ENCODE measurements at regions not wholly inside any gene's neighbourhood (a gene's known extent, or its start where the extent isn't known, plus 50 kb on each side); places are given as distances from the start of the nearest gene placed in this dataset.

DNA sequence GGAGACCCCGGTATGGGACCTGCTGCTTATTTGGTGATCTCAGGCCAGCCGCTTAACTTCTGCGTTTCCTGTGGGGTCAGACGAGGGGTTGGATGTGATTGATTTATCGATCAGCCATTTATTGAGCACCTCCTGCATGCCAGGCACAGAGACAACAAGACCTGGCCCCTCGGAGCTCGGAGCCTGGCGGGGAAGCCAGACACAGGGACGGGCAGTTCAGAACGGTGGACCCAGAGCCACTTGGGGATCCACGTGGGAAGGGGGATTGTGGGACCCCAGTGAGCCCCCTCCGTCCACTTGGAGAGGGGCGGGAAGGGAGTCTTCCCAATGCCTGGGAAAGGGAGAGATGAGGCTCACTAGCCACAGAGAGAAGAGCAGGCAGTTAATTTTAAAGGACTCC lies 84.7 kb upstream of the CIBAR2 start:
- intact Hi-C loops (cut with DNase I), result no loop called here
- H3K27me3 ChIP-seq (ENCODE audit: low read depth), result no peaks in the 10 kb centered on the region
- no peak for DNase-seq
- no peak for TF ChIP-seq CTCF (IDR thresholded peaks at IDR 0.05)
- no peaks in the 10 kb centered on the region for H3K9me3 ChIP-seq
- no peak for ATAC-seq
- H3K27ac ChIP-seq, result no peak overlapping the region
- H3K4me3 ChIP-seq, result no peak overlapping the region
- no peaks in the 10 kb centered on the region for H3K36me3 ChIP-seq
- H3K4me1 ChIP-seq, result peaks cover 21% of the 10 kb centered on the region

GRCh38 chr16:85197611-85198566 lies 85.6 kb upstream of the CIBAR2 start:
- no peak for DNase-seq
- H3K4me1 ChIP-seq, result peaks cover 21% of the 10 kb centered on the region
- no peaks in the 10 kb centered on the region for H3K36me3 ChIP-seq
- ATAC-seq, result no peak
- H3K4me3 ChIP-seq, result no peak overlapping the region
- H3K27ac ChIP-seq, result no peak overlapping the region
- TF ChIP-seq CTCF (IDR thresholded peaks at IDR 0.05), result no peak
- no peaks in the 10 kb centered on the region for H3K27me3 ChIP-seq (ENCODE audit: low read depth)
- intact Hi-C loops (cut with DNase I), result no loop called here
- H3K9me3 ChIP-seq, result no peaks in the 10 kb centered on the region

DNA sequence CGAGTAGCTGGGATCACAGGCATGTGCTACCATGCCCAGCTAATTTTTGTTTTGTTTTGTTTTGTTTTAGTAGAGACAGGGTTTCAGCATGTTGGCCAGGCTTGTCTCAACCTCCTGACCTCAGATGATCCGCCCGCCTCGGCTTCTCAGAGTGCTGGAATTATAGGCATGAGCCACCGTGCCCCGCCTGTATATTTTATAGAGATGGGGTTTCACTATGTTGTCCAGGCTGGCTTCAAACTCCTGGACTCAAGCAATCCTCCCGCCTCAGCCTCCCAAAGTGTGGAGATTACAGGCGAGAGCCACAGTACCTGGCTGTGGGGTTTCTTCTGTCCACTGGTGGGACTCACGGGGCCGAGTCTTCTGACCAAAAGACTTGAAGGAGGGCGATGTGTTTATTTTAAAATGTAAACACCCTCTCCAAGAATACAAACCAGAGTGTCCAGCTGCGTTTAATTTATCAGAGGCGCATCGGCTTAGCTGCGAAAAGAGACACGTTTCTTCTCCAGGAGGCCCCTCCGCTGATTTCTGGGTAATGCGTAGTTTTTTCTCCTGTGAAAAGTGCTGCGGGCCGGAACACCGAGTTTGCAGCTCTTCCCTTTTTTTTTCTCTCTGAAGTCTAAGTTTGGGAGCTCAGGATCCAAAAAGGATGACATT lies 86.9 kb upstream of the CIBAR2 start:
- ATAC-seq (no peak), DNase-seq (no peak)
- H3K9me3 ChIP-seq, result no peaks in the 10 kb centered on the region
- H3K27me3 ChIP-seq (ENCODE audit: low read depth), result no peaks in the 10 kb centered on the region
- no peak overlapping the region for H3K4me3 ChIP-seq
- peaks cover 22% of the 10 kb centered on the region for H3K4me1 ChIP-seq
- TF ChIP-seq CTCF (IDR thresholded peaks at IDR 0.05), result no peak
- intact Hi-C loops (cut with DNase I), result no loop called here
- H3K27ac ChIP-seq, result no peak overlapping the region
- no peaks in the 10 kb centered on the region for H3K36me3 ChIP-seq

GRCh38 chr16:85199880-85200279 lies 87.6 kb upstream of the CIBAR2 start:
- Histone ChIP-seq H3K9me3 (no peaks in the 10 kb centered on the region), H3K27ac (no peak overlapping the region), H3K27me3 (ENCODE audit: low read depth) (no peaks in the 10 kb centered on the region), H3K4me1 (peaks cover 22% of the 10 kb centered on the region), H3K36me3 (no peaks in the 10 kb centered on the region), H3K4me3 (no peak overlapping the region)
- no peak for TF ChIP-seq CTCF (IDR thresholded peaks at IDR 0.05)
- intact Hi-C loops (cut with DNase I), result no loop called here
- no peak for DNase-seq
- ATAC-seq, result no peak

DNA sequence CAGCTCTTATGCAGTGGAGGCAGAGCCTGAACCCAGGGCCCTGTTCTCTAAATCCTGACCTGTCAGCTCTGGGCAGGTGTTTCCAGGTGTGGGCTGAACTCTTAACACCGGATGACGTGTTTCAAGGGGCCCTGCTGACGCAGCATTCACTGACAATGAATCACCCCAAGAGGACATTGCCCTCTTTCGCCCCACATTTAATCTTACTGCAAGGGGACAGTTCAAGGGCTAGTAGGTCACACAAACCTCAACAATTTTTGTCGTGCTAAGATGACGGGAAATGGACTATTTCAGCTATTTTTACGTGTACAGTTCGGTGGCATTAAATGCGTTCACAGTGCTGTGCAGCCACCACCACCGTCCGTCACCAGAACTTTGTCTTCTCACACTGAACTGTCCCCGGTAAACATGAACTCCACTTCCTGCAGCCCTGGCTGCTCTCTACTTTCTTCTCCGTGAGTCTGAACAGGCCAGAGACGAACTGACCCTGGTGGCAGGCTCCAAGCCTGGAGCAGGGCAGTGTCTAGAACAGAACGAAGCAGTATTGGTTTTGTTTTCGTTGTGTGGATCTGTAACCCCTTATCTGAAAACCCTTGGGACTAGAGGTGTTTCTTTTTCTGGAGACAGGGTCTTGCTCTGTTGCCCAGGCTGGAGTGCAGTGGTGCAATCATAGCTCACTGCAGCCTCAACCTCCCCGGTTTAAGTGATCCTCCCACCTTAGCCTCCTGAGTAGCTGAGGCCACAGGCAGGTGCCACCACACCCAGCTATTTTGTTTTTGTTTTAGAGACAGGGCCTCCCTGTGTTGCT lies 88.4 kb upstream of the CIBAR2 start:
- H3K9me3 ChIP-seq, result no peaks in the 10 kb centered on the region
- DNase-seq, result no peak
- no peak for TF ChIP-seq CTCF (IDR thresholded peaks at IDR 0.05)
- H3K4me1 ChIP-seq, result peaks cover 22% of the 10 kb centered on the region
- no peak overlapping the region for H3K4me3 ChIP-seq
- H3K36me3 ChIP-seq, result no peaks in the 10 kb centered on the region
- ATAC-seq, result no peak
- no peak overlapping the region for H3K27ac ChIP-seq
- H3K27me3 ChIP-seq (ENCODE audit: low read depth), result no peaks in the 10 kb centered on the region
- intact Hi-C loops (cut with DNase I), result no loop called here

Data from lower lobe of right lung (tissue), 2 donors.